H9 (cell line): ENCODE measurements at regions not wholly inside any gene's neighbourhood (a gene's known extent, or its start where the extent isn't known, plus 50 kb on each side); places are given as distances from the start of the nearest gene placed in this dataset.

Experiments used
- DNase-seq: peaks from one replicate; pipeline ENCODE4 v3.0.0-alpha.2; 2017
- H2AFZ ChIP-seq: one replicate; pipeline ENCODE4 v1.6.1; 2013; ENCODE audit warnings: mild to moderate bottlenecking, low read length, control low read depth, moderate library complexity
- H2AK5ac ChIP-seq: 2 replicates; pipeline ENCODE4 v1.6.1; 2013; ENCODE audit warnings: low read length, control low read depth, mixed read lengths; ENCODE audit not compliant: insufficient read length
- H2BK120ac ChIP-seq: one replicate; pipeline ENCODE4 v1.6.1; 2013; ENCODE audit warnings: low read depth, mild to moderate bottlenecking, low read length, control low read depth, inconsistent platforms; ENCODE audit not compliant: poor library complexity, severe bottlenecking
- H2BK12ac ChIP-seq: 2 replicates; pipeline ENCODE4 v1.6.1; 2013; ENCODE audit warnings: low read length, control low read depth, mixed read lengths, low read depth; ENCODE audit not compliant: insufficient read length
- H2BK15ac ChIP-seq: 2 replicates; pipeline ENCODE4 v1.6.1; 2013; ENCODE audit warnings: low read depth, low read length, control low read depth
- H2BK20ac ChIP-seq: one replicate; pipeline ENCODE4 v1.6.1; 2013; ENCODE audit warnings: low read depth, mild to moderate bottlenecking, low read length, control low read depth, inconsistent platforms; ENCODE audit not compliant: poor library complexity, severe bottlenecking
- H2BK5ac ChIP-seq: 2 replicates; pipeline ENCODE4 v1.6.1; 2013; ENCODE audit warnings: low read length, control low read depth, mixed read lengths; ENCODE audit not compliant: insufficient read length
- H3K14ac ChIP-seq: 2 replicates; pipeline ENCODE4 v1.6.1; 2013; ENCODE audit warnings: low read length, control low read depth; ENCODE audit not compliant: insufficient read depth
- H3K18ac ChIP-seq: 2 replicates; pipeline ENCODE4 v1.6.1; 2013; ENCODE audit warnings: low read depth, mild to moderate bottlenecking, mixed read lengths, low read length, control low read depth; ENCODE audit not compliant: insufficient read length
- H3K23ac ChIP-seq: 2 replicates; pipeline ENCODE4 v1.6.1; 2013; ENCODE audit warnings: low read length, control low read depth, mixed read lengths, low read depth; ENCODE audit not compliant: insufficient read length
- H3K23me2 ChIP-seq: 2 replicates; pipeline ENCODE4 v1.6.1; 2013; ENCODE audit warnings: low read depth, mild to moderate bottlenecking, mixed read lengths, low read length, control low read depth; ENCODE audit not compliant: insufficient read length, poor library complexity, severe bottlenecking
- H3K27ac ChIP-seq: 2 replicates; pipeline ENCODE4 v1.5.1; 2013; ENCODE audit warnings: low read length, control low read depth, mixed read lengths, low read depth; ENCODE audit not compliant: insufficient read length
- H3K27me3 ChIP-seq: 2 replicates; pipeline ENCODE4 v1.6.1; 2013; ENCODE audit warnings: low read length, control low read depth, inconsistent platforms; ENCODE audit not compliant: insufficient read depth
- H3K4ac ChIP-seq: 2 replicates; pipeline ENCODE4 v1.6.1; 2013; ENCODE audit warnings: low read depth, mild to moderate bottlenecking, control low read depth, inconsistent platforms, low read length, moderate library complexity
- H3K4me1 ChIP-seq: 2 replicates; pipeline ENCODE4 v1.6.1; 2013; ENCODE audit warnings: low read length, control low read depth, inconsistent platforms; ENCODE audit not compliant: insufficient read depth
- H3K4me2 ChIP-seq: 2 replicates; pipeline ENCODE4 v1.6.1; 2013; ENCODE audit warnings: low read length, control low read depth, mixed read lengths; ENCODE audit not compliant: insufficient read length, insufficient read depth
- H3K56ac ChIP-seq: 2 replicates; pipeline ENCODE4 v1.6.1; 2013; ENCODE audit warnings: low read depth, mild to moderate bottlenecking, mixed read lengths, low read length, control low read depth; ENCODE audit not compliant: insufficient read length
- H3K79me1 ChIP-seq: 2 replicates; pipeline ENCODE4 v1.6.1; 2013; ENCODE audit warnings: low read depth, mild to moderate bottlenecking, moderate library complexity, low read length, control low read depth, inconsistent platforms; ENCODE audit not compliant: insufficient read depth, poor library complexity, severe bottlenecking
- H3K79me2 ChIP-seq: 2 replicates; pipeline ENCODE4 v1.6.1; 2013; ENCODE audit warnings: low read length, control low read depth, inconsistent platforms; ENCODE audit not compliant: insufficient read depth
- H3K9ac ChIP-seq: 2 replicates; pipeline ENCODE4 v1.6.1; 2013; ENCODE audit warnings: low read length, control low read depth, mixed read lengths; ENCODE audit not compliant: insufficient read length; ENCODE audit errors: extremely low read depth
- H3K9me3 ChIP-seq: one replicate; pipeline ENCODE4 v1.6.1; 2013; ENCODE audit warnings: low read depth, low read length, inconsistent platforms; ENCODE audit not compliant: control insufficient read depth
- H3T11ph ChIP-seq: one replicate; pipeline ENCODE4 v1.6.1; 2013; ENCODE audit warnings: mild to moderate bottlenecking, low read length, control low read depth, inconsistent platforms
- H4K20me1 ChIP-seq: one replicate; pipeline ENCODE4 v1.6.1; 2013; ENCODE audit not compliant: control insufficient read depth, insufficient read length, insufficient read depth
- H4K5ac ChIP-seq: 2 replicates; pipeline ENCODE4 v1.6.1; 2013; ENCODE audit warnings: low read depth, mild to moderate bottlenecking, mixed read lengths, low read length, control low read depth; ENCODE audit not compliant: insufficient read length
- H4K8ac ChIP-seq: replicated peaks from 2 replicates; pipeline ENCODE4 v1.6.1; 2013; ENCODE audit warnings: low read length, control low read depth, mixed read lengths, low read depth; ENCODE audit not compliant: insufficient read length
- H4K91ac ChIP-seq: 2 replicates; pipeline ENCODE4 v1.6.1; 2013; ENCODE audit warnings: low read depth, mild to moderate bottlenecking, moderate library complexity, mixed read lengths, low read length, control low read depth; ENCODE audit not compliant: insufficient read length
- H3K27ac Mint-ChIP-seq, 3 experiments: 2 replicates in 2 of 3; 3 replicates in 1 of 3; pipeline ENCODE4 v1.8.0; 2020 to 2021; ENCODE audit warnings: mixed read lengths in 3 of 3, mild to moderate bottlenecking in 1 of 3, moderate library complexity in 1 of 3
- H3K27me3 Mint-ChIP-seq: 2 replicates; pipeline ENCODE4 v1.8.0; 2021; ENCODE audit warnings: low read depth, mild to moderate bottlenecking, moderate library complexity, mixed read lengths
- H3K36me3 Mint-ChIP-seq, 3 experiments: 2 replicates in 2 of 3; 3 replicates in 1 of 3; pipeline ENCODE4 v1.8.0; 2020 to 2021; ENCODE audit warnings: low read depth in 3 of 3, mixed read lengths in 3 of 3; ENCODE audit not compliant: insufficient read depth in 1 of 3
- H3K4me1 Mint-ChIP-seq, 2 experiments: 2 replicates each; pipeline ENCODE4 v1.8.0; 2020; ENCODE audit warnings: mixed read lengths in 2 of 2
- H3K4me3 Mint-ChIP-seq, 2 experiments: 2 replicates in 1 of 2; 3 replicates in 1 of 2; pipeline ENCODE4 v1.8.0; 2020 to 2021; ENCODE audit warnings: mild to moderate bottlenecking in 2 of 2, mixed read lengths in 2 of 2, moderate library complexity in 1 of 2
- H3K9me3 Mint-ChIP-seq, 2 experiments: 2 replicates in 1 of 2; 3 replicates in 1 of 2; pipeline ENCODE4 v1.8.0; 2020; ENCODE audit warnings: mild to moderate bottlenecking in 2 of 2, mixed read lengths in 2 of 2, moderate library complexity in 1 of 2
- CTCF ChIP-seq: fragments of 200-600 bp; sonication (generic); conservative IDR thresholded peaks from 3 replicates; pipeline ENCODE4 v1.8.0; 2021; ENCODE audit warnings: antibody characterized with exemption, mild to moderate bottlenecking
- WGBS: extraction: QIAGEN DNeasy Blood & Tissue Kit; methylation state at CpG from one replicate; pipeline ENCODE4 v1.1.7; 2013; ENCODE audit warnings: missing lambda C conversion rate, low lambda C conversion rate, mixed read lengths; ENCODE audit not compliant: insufficient read length; ENCODE audit errors: extremely low coverage; 5-methylcytosine and 5-hydroxymethylcytosine counted together

GRCh38 chr3:25940935-25941334, 151.0 kb downstream of the OXSM start:
- H3K23ac ChIP-seq = no peak overlapping the region
- TF ChIP-seq CTCF = no peak
- H3K27me3 Mint-ChIP-seq = no peaks in the 10 kb centered on the region

More at GRCh38 chr3:25940935-25941334, 151.0 kb downstream of the OXSM start:
- Histone ChIP-seq H4K5ac (no peak overlapping the region), H4K20me1 (no peaks in the 10 kb centered on the region), H3K4ac (no peak overlapping the region), H3K14ac (no peak overlapping the region), H3K56ac (no peak overlapping the region), H3T11ph (no peak overlapping the region), H4K91ac (no peak overlapping the region), H4K8ac (no peak overlapping the region), H3K9ac (no peak overlapping the region), H3K79me1 (no peaks in the 10 kb centered on the region), H2BK120ac (no peak overlapping the region), H2AK5ac (no peak overlapping the region), H2BK5ac (no peak overlapping the region), H3K4me2 (no peak overlapping the region), H3K79me2 (no peaks in the 10 kb centered on the region), H3K23me2 (no peaks in the 10 kb centered on the region), H2BK15ac (no peak overlapping the region), H2BK20ac (no peak overlapping the region), H2BK12ac (no peak overlapping the region), H2AFZ (no peak overlapping the region), H3K27me3 (no peaks in the 10 kb centered on the region), H3K4me1 (no peaks in the 10 kb centered on the region), H3K18ac (no peak overlapping the region), H3K9me3 (no peaks in the 10 kb centered on the region), H3K27ac (no peak overlapping the region)
- Mint-ChIP-seq H3K36me3 (no peaks in the 10 kb centered on the region), H3K27ac (no peak overlapping the region), H3K4me1 (no peaks in the 10 kb centered on the region), H3K9me3 (no peaks in the 10 kb centered on the region), H3K4me3 (no peak overlapping the region)
- no peak for DNase-seq
- WGBS = no CpG with 5 or more reads among the region's 2 CpGs
